ENCODE measurements at regions not wholly inside any gene's neighbourhood (a gene's known extent, or its start where the extent isn't known, plus 50 kb on each side); places are given as distances from the start of the nearest gene placed in this dataset.

DNA sequence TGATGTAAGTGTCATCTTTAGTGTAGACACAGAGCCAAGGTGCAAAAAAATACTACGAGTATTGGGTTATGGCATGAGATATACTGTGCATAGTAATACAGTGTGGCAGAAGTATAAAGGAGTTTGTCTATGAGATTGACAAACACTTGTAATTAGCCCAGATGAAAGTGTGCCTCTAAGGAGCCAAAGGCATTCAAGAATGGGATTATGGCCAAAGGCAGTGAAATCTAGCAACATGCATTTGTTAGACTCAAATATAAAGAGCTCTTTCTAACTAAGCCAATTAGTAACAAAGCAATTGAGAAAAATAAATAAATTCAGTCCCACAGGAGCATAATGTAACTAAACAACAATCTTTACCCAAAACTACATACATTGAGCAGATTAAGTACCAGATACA lies 1761.8 kb downstream of the SUCLG1 start:
- in situ Hi-C loops (cut with MboI): no loop called here
- no peak overlapping the region for H3K27ac ChIP-seq
- 0 to 2% methylated on average over 1 of the region's 1 CpG for WGBS, 2 experiments (ENCODE audit: low coverage in 1 of 2, low lambda C conversion rate in 2 of 2, missing lambda C conversion rate in 2 of 2)

DNA sequence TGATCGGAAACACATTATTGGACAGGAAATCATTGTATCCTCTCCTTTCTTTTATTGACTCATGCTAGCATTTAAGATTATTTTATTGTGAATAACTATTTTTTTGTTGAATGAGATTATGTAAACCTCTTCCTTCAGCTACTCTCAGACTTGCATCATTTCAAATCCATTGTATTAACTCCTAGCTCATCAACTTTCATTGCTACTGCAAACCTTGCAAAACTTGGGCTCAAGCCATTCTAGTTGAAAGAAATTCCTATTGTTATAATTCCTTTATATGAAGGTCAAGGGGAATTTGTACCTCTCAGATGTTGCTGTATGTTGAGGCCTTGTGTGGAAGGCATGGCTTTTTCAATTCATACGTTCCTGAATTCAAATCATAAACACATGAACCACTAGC lies 1764.6 kb downstream of the SUCLG1 start:
- DNase-seq: no peak
- H3K9me3 ChIP-seq (ENCODE audit: low read depth): no peaks in the 10 kb centered on the region
- no peak overlapping the region for H3K4me3 ChIP-seq
- no peak overlapping the region for H3K9ac ChIP-seq
- H3K4me1 ChIP-seq (ENCODE audit: insufficient read depth): no peaks in the 10 kb centered on the region
- no peaks in the 10 kb centered on the region for H3K27me3 ChIP-seq (replicated peaks; ENCODE audit: insufficient read depth)
- no peaks in the 10 kb centered on the region for H3K36me3 ChIP-seq (ENCODE audit: low read depth)
- no peaks in the 10 kb centered on the region for H4K20me1 ChIP-seq (ENCODE audit: insufficient read depth)
- TF ChIP-seq EZH2 (IDR thresholded peaks at IDR 0.05; ENCODE audit: insufficient read depth, poor library complexity, severe bottlenecking) (no peak), EZH2phosphoT487 (IDR thresholded peaks at IDR 0.05; ENCODE audit: insufficient read depth, low read depth) (no peak)
- WGBS, 2 experiments (ENCODE audit: low coverage in 1 of 2, low lambda C conversion rate in 2 of 2, missing lambda C conversion rate in 2 of 2): 30 to 32% methylated on average over 2 of the region's 2 CpGs
- H3K27ac ChIP-seq: no peak overlapping the region
- no peak overlapping the region for H3K4me2 ChIP-seq (ENCODE audit: unreplicated experiment)
- no peaks in the 10 kb centered on the region for H3K9me2 ChIP-seq (ENCODE audit: insufficient read depth)
- H2AFZ ChIP-seq: no peak overlapping the region
- no peaks in the 10 kb centered on the region for H3K79me2 ChIP-seq (ENCODE audit: insufficient read depth)
- in situ Hi-C loops (cut with MboI): no loop called here
- no peaks in the 10 kb centered on the region for H3F3A ChIP-seq (ENCODE audit: insufficient read depth)

More for the DNA sequence above, 1761.8 kb downstream of the SUCLG1 start:
- DNase-seq: no peak
- Histone ChIP-seq H2AFZ (no peak overlapping the region), H3K9ac (no peak overlapping the region), H3K4me3 (no peak overlapping the region), H4K20me1 (ENCODE audit: insufficient read depth) (no peaks in the 10 kb centered on the region), H3F3A (ENCODE audit: insufficient read depth) (no peaks in the 10 kb centered on the region), H3K27me3 (replicated peaks; ENCODE audit: insufficient read depth) (no peaks in the 10 kb centered on the region), H3K9me3 (ENCODE audit: low read depth) (no peaks in the 10 kb centered on the region), H3K4me1 (ENCODE audit: insufficient read depth) (no peaks in the 10 kb centered on the region), H3K4me2 (ENCODE audit: unreplicated experiment) (no peak overlapping the region), H3K79me2 (ENCODE audit: insufficient read depth) (no peaks in the 10 kb centered on the region), H3K9me2 (ENCODE audit: insufficient read depth) (no peaks in the 10 kb centered on the region), H3K36me3 (ENCODE audit: low read depth) (no peaks in the 10 kb centered on the region)
- TF ChIP-seq EZH2 (IDR thresholded peaks at IDR 0.05; ENCODE audit: insufficient read depth, poor library complexity, severe bottlenecking): no peak
- no peak for TF ChIP-seq EZH2phosphoT487 (IDR thresholded peaks at IDR 0.05; ENCODE audit: insufficient read depth, low read depth)

GRCh38 chr2:82690757-82691411 lies 1768.2 kb downstream of the SUCLG1 start:
- DNase-seq: no peak
- Histone ChIP-seq H3K4me2 (ENCODE audit: unreplicated experiment) (no peak overlapping the region), H4K20me1 (ENCODE audit: insufficient read depth) (no peaks in the 10 kb centered on the region), H3K4me1 (ENCODE audit: insufficient read depth) (no peaks in the 10 kb centered on the region), H3K9ac (no peak overlapping the region), H3K9me2 (ENCODE audit: insufficient read depth) (no peaks in the 10 kb centered on the region), H3K36me3 (ENCODE audit: low read depth) (no peaks in the 10 kb centered on the region), H3K27me3 (replicated peaks; ENCODE audit: insufficient read depth) (no peaks in the 10 kb centered on the region), H3K27ac (no peak overlapping the region), H3F3A (ENCODE audit: insufficient read depth) (no peaks in the 10 kb centered on the region), H3K79me2 (ENCODE audit: insufficient read depth) (no peaks in the 10 kb centered on the region), H3K9me3 (ENCODE audit: low read depth) (no peaks in the 10 kb centered on the region), H2AFZ (no peak overlapping the region), H3K4me3 (no peak overlapping the region)
- TF ChIP-seq EZH2phosphoT487 (IDR thresholded peaks at IDR 0.05; ENCODE audit: insufficient read depth, low read depth): no peak
- 37 to 45% methylated on average over 2 of the region's 2 CpGs for WGBS, 2 experiments (ENCODE audit: low coverage in 1 of 2, low lambda C conversion rate in 2 of 2, missing lambda C conversion rate in 2 of 2)
- in situ Hi-C loops (cut with MboI): no loop called here

GRCh38 chr2:82675186-82675585 lies 1783.9 kb downstream of the SUCLG1 start:
- Histone ChIP-seq H3K9me3 (ENCODE audit: low read depth) (no peaks in the 10 kb centered on the region), H3K4me3 (no peak overlapping the region), H3K4me2 (ENCODE audit: unreplicated experiment) (no peak overlapping the region), H3K9ac (no peak overlapping the region), H3F3A (ENCODE audit: insufficient read depth) (no peaks in the 10 kb centered on the region), H2AFZ (no peak overlapping the region), H3K36me3 (ENCODE audit: low read depth) (no peaks in the 10 kb centered on the region), H3K9me2 (ENCODE audit: insufficient read depth) (no peaks in the 10 kb centered on the region), H3K27me3 (replicated peaks; ENCODE audit: insufficient read depth) (no peaks in the 10 kb centered on the region), H3K27ac (no peak overlapping the region), H3K4me1 (ENCODE audit: insufficient read depth) (no peaks in the 10 kb centered on the region), H4K20me1 (ENCODE audit: insufficient read depth) (no peaks in the 10 kb centered on the region), H3K79me2 (ENCODE audit: insufficient read depth) (no peaks in the 10 kb centered on the region)
- no peak for TF ChIP-seq EZH2 (IDR thresholded peaks at IDR 0.05; ENCODE audit: insufficient read depth, poor library complexity, severe bottlenecking)
- no peak for TF ChIP-seq EZH2phosphoT487 (IDR thresholded peaks at IDR 0.05; ENCODE audit: insufficient read depth, low read depth)
- DNase-seq: no peak
- WGBS, 2 experiments (ENCODE audit: low coverage in 1 of 2, low lambda C conversion rate in 2 of 2, missing lambda C conversion rate in 2 of 2): 21 to 35% methylated on average over 2 of the region's 2 CpGs
- in situ Hi-C loops (cut with MboI): no loop called here

GRCh38 chr2:82674652-82675051 lies 1784.4 kb downstream of the SUCLG1 start:
- no peak overlapping the region for H3K9ac ChIP-seq
- H3K4me3 ChIP-seq: no peak overlapping the region
- no peaks in the 10 kb centered on the region for H3K9me3 ChIP-seq (ENCODE audit: low read depth)
- no peaks in the 10 kb centered on the region for H3K4me1 ChIP-seq (ENCODE audit: insufficient read depth)
- H3K9me2 ChIP-seq (ENCODE audit: insufficient read depth): no peaks in the 10 kb centered on the region
- H3K27ac ChIP-seq: no peak overlapping the region
- in situ Hi-C loops (cut with MboI): no loop called here
- 18 to 19% methylated on average over 3 of the region's 3 CpGs for WGBS, 2 experiments (ENCODE audit: low coverage in 1 of 2, low lambda C conversion rate in 2 of 2, missing lambda C conversion rate in 2 of 2)
- no peak overlapping the region for H2AFZ ChIP-seq
- no peaks in the 10 kb centered on the region for H3K36me3 ChIP-seq (ENCODE audit: low read depth)
- H3K79me2 ChIP-seq (ENCODE audit: insufficient read depth): no peaks in the 10 kb centered on the region
- H3K4me2 ChIP-seq (ENCODE audit: unreplicated experiment): no peak overlapping the region
- no peaks in the 10 kb centered on the region for H3F3A ChIP-seq (ENCODE audit: insufficient read depth)
- no peaks in the 10 kb centered on the region for H3K27me3 ChIP-seq (replicated peaks; ENCODE audit: insufficient read depth)
- no peak for TF ChIP-seq EZH2phosphoT487 (IDR thresholded peaks at IDR 0.05; ENCODE audit: insufficient read depth, low read depth)
- no peak for TF ChIP-seq EZH2 (IDR thresholded peaks at IDR 0.05; ENCODE audit: insufficient read depth, poor library complexity, severe bottlenecking)
- no peak for DNase-seq
- H4K20me1 ChIP-seq (ENCODE audit: insufficient read depth): no peaks in the 10 kb centered on the region

Measured in GM23248 (cell line).